GM04504 (cell line): ENCODE measurements at regions not wholly inside any gene's neighbourhood (a gene's known extent, or its start where the extent isn't known, plus 50 kb on each side); places are given as distances from the start of the nearest gene placed in this dataset.

ENCODE experiments used
- DNase-seq: peaks from one replicate; pipeline ENCODE4 v3.0.0-alpha.2; 2012; ENCODE audit warnings: low read depth

- DNase-seq = no peak
These were observed 536.0 kb upstream of the PRKX start for GRCh38 chrX:4249401-4249800.

- no peak for DNase-seq
These were observed 530.3 kb upstream of the PRKX start for GRCh38 chrX:4243759-4244158.

- DNase-seq = no peak
These were observed 527.2 kb upstream of the PRKX start for GRCh38 chrX:4240541-4241194.

DNA sequence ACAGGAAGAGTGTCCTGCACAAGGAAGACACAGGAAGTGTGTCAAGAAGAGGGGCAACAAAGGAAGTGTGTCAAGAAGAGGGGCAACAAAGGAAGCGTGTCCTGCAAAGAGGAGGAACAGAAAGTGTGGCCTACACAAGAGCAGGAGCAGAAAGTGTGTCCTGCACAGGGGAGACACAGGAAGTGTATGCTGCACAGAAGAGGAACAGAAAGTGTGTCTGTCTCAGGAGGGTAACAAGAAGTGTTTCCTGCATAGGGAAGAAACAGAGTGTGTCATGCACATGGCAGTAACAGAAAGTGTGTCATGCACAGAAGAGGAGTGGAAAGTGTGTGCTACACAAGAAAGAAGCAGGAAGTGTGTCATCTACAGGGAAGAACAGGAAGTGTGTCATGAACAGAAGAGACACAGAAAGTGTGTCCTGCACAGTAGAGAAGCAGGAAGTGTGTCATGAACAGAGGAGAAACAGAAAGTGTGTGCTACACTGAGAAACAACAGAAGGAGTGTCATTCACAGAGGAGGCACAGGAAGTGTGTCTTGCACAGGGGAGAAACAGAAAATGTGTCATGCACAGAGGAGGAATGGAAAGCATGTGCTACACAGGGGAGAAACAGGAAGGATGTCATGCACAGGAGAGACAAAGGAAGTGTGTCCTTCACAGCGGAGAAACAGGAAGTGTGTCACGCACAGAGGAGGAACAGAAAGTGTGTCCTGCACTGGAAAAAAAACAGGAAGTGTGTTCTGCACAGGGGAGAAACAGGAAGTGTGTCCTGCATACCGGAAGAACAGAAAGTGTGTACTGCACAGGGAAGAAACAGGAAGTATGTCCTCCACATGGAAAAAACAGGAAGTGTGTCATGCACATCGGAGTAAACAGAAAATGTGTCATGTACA is 526.4 kb upstream of the PRKX start:
- no peak for DNase-seq

DNA sequence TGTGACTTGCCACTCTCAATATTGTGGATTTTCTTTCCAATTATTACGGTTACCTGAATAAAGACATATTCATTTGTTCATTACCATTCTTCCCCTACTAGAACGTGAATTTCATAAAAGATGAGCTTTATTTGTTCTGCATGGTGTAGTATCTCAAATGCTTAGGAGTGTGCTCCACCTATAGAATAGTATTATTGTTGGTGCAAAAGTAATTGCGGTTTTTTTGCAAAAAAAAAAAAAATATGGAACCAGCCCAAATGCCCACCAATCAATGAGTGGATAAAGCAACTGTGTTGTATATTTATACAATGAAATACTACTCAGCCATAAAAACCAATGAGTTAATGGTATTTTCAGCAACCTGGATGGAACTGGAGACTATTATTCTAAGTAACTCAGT is 525.5 kb upstream of the PRKX start:
- no peak for DNase-seq

DNA sequence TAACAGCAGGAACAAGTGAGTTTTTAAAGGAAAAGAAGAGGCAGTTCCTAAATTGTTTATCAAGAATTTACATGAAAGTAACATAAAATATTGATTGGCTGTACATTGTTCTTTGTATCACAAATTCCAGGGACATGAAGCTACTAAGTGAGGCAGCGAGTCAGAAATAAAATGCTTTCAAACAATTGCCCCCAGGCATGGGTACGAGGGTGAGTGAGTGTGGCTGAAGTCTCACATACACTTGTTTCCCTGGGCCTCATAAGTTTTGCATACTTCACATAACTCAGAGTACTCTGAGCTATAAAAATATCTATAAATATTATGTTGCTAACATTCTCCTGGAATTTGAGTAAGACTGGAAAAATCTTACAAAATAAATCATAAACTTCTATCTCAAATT is 511.6 kb upstream of the PRKX start:
- no peak for DNase-seq

GRCh38 chrX:4206941-4207340 is 493.5 kb upstream of the PRKX start:
- no peak for DNase-seq

- DNase-seq = no peak
These were observed 484.5 kb upstream of the PRKX start for GRCh38 chrX:4197971-4198370.

DNA sequence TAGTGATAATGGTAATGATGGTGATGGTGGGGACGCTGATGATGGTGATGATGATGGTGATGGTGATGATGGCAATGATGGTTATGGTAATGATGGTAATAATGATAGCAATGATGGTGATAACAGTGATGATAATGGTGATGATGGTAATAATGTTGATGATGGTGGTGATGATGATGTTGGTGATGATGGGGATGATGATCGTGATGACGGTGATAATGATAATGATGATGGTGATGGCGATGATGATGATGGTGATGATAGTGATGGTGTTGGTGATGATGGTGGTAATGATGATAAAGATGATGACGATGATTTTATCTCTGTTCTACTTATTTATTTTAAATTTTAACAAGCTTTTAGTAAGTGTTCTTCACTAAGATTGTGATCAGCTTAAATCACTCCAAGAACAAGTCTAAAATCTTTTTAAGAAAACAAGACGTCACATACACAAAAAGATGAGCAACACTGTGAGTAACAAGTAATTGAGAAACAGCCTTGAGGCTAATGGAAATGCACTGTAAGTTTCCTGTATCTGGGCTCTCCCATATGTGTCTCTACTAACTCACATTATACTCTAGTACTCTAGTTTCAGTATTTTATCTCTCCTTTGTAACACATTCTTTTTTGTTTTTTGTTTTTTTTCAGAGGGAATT is 480.2 kb upstream of the PRKX start:
- DNase-seq = no peak

DNA sequence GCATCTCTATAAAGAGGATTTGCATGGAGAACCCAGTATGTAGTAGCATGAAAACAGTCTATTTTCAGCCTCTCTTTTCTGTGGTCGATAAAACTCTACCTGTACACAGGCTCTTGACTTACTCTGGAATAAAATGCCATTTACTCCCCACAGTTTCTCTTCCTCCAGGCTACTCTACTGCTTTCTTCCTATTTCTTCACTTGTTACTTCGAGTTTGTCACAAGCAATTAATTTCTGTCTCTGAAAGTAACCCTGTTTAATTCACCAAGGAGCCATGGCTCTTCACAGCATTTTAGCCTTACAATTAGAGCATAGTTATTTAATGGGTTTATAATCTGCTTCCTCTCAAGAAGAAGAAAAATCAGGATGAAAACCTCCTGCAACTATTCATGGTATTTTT is 472.9 kb upstream of the PRKX start:
- DNase-seq = no peak

DNA sequence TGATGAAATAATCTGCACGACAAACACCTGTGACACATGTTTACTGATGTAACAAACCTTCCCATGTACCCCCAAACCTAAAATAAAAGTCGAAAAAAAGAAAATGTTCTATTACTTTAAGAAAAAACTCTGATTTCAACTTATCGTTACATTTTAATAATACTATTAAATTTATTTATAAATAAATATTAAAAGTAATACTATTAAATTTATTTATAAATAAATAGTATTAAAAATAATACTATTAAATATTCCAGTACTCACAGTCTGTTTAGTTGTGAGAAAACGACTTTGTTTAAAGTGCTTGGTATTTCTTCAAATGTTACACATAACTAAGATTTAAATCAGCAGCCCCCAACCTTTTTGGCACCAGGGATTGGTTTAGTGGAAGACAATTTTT is 471.6 kb upstream of the PRKX start:
- no peak for DNase-seq

DNA sequence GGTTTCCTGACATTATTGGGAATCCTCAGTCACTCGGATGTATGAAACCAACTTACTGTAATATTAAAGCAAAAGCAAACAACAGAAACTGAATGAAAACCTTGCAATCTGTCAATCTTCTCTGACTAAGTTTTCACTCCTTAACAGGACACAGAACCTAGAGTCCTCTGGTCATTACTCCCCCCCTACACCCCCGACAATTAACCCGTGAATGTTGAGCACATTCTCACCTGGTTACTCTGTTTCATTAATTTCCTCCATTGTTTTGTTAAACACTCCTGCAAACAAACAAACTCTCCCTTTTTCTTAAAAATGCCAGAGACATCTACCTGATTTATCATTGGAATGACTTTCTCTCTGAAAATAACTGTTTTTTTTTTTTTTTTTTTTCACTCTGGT is 469.0 kb upstream of the PRKX start:
- DNase-seq = no peak

GRCh38 chrX:4181782-4182407 is 468.4 kb upstream of the PRKX start:
- no peak for DNase-seq

GRCh38 chrX:4179031-4179430 is 465.6 kb upstream of the PRKX start:
- no peak for DNase-seq

- DNase-seq = no peak
These were observed 461.8 kb upstream of the PRKX start for GRCh38 chrX:4175221-4175620.

GRCh38 chrX:4173743-4174142 is 460.3 kb upstream of the PRKX start:
- no peak for DNase-seq

DNA sequence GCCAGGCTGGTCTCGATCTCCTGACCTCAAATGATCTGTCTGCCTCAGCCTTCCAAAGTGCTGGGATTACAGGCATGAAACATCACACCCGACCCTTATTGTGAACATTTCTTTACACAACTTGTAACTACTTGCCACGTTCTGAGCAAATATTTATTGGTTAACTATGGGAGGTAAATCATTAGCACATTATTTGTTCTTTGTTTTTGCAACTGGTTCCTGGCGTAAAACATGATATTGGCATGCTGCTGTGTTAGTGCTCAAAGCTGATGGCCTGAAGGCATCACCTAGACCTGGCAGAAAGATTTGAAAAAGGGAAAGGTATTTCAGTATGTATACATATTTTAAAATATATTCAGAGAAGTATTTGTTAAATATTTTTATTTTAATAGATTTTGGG is 438.3 kb upstream of the PRKX start:
- no peak for DNase-seq

- no peak for DNase-seq
These were observed 436.8 kb upstream of the PRKX start for GRCh38 chrX:4150259-4150658.

- DNase-seq = no peak
These were observed 416.2 kb upstream of the PRKX start for GRCh38 chrX:4129626-4130025.

DNA sequence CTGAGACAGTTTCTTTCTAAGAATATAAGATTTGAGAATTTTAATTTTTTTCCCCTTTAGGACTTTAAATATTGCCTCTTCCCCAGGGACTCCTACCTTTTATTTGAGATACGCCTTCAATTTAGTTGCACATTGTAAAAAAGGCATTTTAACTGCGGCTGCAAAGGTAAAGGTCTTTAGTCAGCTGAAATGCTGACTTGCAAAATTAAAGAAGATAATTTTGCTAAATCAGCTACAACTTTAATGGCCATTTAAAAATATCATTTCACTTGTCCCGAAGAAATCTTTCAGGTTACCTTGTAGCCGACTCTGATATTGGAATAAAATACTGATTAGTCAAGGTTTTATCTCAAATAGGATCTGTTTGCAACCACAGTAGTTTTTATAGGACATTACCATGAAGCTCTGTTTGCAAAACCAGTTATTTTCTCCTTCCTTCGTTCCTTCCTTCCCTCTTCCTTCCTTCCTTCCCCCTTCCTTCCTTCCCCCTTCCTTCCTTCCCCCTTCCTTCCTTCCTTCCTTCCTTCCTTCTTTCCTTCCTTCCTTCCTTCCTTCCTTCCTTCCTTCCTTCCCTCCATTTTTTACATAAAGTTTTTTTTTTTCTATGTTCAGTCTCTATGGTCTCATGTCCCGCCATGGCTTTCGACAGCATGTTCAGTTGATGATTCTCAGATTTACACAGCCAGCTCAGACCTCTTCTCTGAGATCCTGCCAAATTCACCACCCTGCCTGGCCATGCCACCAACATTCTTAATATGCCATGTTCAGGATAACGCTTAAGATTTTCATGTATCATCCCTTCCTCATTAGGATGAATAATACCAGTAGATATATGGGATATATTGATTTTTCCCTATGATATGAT is 405.4 kb upstream of the PRKX start:
- no peak for DNase-seq

- DNase-seq = no peak
These were observed 397.5 kb upstream of the PRKX start for GRCh38 chrX:4110964-4111363.

DNA sequence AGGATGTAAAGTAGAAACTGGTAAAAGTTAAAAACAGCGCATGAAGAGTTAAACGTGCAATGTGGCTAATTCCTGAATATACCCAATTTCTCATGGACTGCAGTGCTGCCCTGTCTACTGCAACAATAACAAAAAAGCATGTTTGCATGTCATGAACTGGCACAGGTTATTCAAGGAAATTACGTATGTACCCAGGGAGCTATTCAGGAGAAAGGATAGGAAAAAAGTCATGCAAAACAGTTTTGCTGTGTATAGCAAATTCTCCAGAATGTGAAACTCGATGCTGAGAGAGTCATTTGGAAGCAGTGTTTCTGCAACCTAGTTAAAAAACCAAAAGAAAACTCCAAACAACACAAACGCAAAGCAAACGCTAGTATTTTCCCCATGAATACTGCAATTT is 381.5 kb upstream of the PRKX start:
- DNase-seq = no peak
